Osteocyte (in vitro differentiated cells): ENCODE measurements at regions not wholly inside any gene's neighbourhood (a gene's known extent, or its start where the extent isn't known, plus 50 kb on each side); places are given as distances from the start of the nearest gene placed in this dataset.

Experiments used
- DNase-seq: peaks from one replicate; pipeline ENCODE4 v3.0.0; 2021; ENCODE audit warnings: mixed read lengths; ENCODE audit not compliant: unreplicated experiment; ENCODE audit errors: extremely low spot score
- H3K27ac Mint-ChIP-seq: one replicate; pipeline ENCODE4 v1.8.0; 2021; ENCODE audit warnings: mild to moderate bottlenecking, mixed read lengths; ENCODE audit not compliant: unreplicated experiment
- H3K27me3 Mint-ChIP-seq: one replicate; pipeline ENCODE4 v1.8.0; 2021; ENCODE audit warnings: mixed read lengths; ENCODE audit not compliant: unreplicated experiment
- H3K36me3 Mint-ChIP-seq: one replicate; pipeline ENCODE4 v1.8.0; 2021; ENCODE audit warnings: mixed read lengths; ENCODE audit not compliant: unreplicated experiment
- H3K4me1 Mint-ChIP-seq: one replicate; pipeline ENCODE4 v1.8.0; 2021; ENCODE audit warnings: mixed read lengths; ENCODE audit not compliant: unreplicated experiment
- H3K4me3 Mint-ChIP-seq: one replicate; pipeline ENCODE4 v1.8.0; 2021; ENCODE audit warnings: mild to moderate bottlenecking, moderate library complexity, mixed read lengths; ENCODE audit not compliant: unreplicated experiment
- H3K9me3 Mint-ChIP-seq: one replicate; pipeline ENCODE4 v1.8.0; 2021; ENCODE audit warnings: mixed read lengths; ENCODE audit not compliant: unreplicated experiment
- CTCF ChIP-seq: fragments of 200-600 bp; sonication (generic); IDR thresholded peaks from 2 replicates; pipeline ENCODE4 v1.5.0; 2021; ENCODE audit warnings: antibody characterized with exemption, mild to moderate bottlenecking, moderate library complexity

DNA sequence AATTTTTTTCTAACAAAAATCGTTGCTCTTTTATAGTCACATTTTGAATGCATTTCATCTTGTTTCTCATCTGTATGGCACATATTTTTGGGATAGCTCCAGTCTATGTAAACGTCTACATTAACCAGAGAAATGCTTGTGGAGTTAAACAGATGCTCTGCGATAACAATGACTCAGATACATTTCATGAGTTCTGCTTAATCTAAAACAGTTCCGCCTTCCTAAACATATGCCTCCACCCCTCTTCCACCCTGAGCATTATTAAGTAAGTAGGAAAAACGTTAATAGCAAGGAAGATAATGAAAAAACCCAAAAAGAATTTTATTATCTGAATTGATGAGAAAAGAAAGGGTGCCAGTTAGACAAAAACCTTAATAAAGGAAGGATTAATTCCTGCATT lies 396.1 kb downstream of the TUSC7 start:
- H3K9me3 Mint-ChIP-seq: peaks cover 18% of the 10 kb centered on the region
- H3K4me1 Mint-ChIP-seq: peaks cover 48% of the 10 kb centered on the region
- peak overlapping the region; percentile 71 for H3K27ac Mint-ChIP-seq
- no peaks in the 10 kb centered on the region for H3K27me3 Mint-ChIP-seq
- peaks cover 3% of the 10 kb centered on the region for H3K36me3 Mint-ChIP-seq
- no peak for DNase-seq
- H3K4me3 Mint-ChIP-seq: no peak overlapping the region
- TF ChIP-seq CTCF: no peak

- peaks cover 3% of the 10 kb centered on the region for H3K36me3 Mint-ChIP-seq
- H3K4me1 Mint-ChIP-seq: peaks cover 48% of the 10 kb centered on the region
- no peaks in the 10 kb centered on the region for H3K27me3 Mint-ChIP-seq
- no peak overlapping the region for H3K4me3 Mint-ChIP-seq
- H3K27ac Mint-ChIP-seq: peak overlapping the region; percentile 71
- DNase-seq: no peak
- TF ChIP-seq CTCF: no peak
- peaks cover 18% of the 10 kb centered on the region for H3K9me3 Mint-ChIP-seq
Measured at GRCh38 chr3:117106396-117106795, 396.8 kb downstream of the TUSC7 start.

- H3K9me3 Mint-ChIP-seq: peaks cover 16% of the 10 kb centered on the region
- H3K4me3 Mint-ChIP-seq: no peak overlapping the region
- peaks cover 52% of the 10 kb centered on the region for H3K4me1 Mint-ChIP-seq
- no peaks in the 10 kb centered on the region for H3K27me3 Mint-ChIP-seq
- no peak for DNase-seq
- no peak overlapping the region for H3K27ac Mint-ChIP-seq
- peaks cover 3% of the 10 kb centered on the region for H3K36me3 Mint-ChIP-seq
- TF ChIP-seq CTCF: no peak
Measured at GRCh38 chr3:117107946-117108345, 398.4 kb downstream of the TUSC7 start.

- no peak for TF ChIP-seq CTCF
- no peak overlapping the region for H3K27ac Mint-ChIP-seq
- no peak overlapping the region for H3K4me3 Mint-ChIP-seq
- no peak for DNase-seq
- peaks cover 48% of the 10 kb centered on the region for H3K4me1 Mint-ChIP-seq
- H3K9me3 Mint-ChIP-seq: peaks cover 5% of the 10 kb centered on the region
- H3K27me3 Mint-ChIP-seq: no peaks in the 10 kb centered on the region
- H3K36me3 Mint-ChIP-seq: no peaks in the 10 kb centered on the region
Measured at GRCh38 chr3:117109178-117109577, 399.6 kb downstream of the TUSC7 start.

DNA sequence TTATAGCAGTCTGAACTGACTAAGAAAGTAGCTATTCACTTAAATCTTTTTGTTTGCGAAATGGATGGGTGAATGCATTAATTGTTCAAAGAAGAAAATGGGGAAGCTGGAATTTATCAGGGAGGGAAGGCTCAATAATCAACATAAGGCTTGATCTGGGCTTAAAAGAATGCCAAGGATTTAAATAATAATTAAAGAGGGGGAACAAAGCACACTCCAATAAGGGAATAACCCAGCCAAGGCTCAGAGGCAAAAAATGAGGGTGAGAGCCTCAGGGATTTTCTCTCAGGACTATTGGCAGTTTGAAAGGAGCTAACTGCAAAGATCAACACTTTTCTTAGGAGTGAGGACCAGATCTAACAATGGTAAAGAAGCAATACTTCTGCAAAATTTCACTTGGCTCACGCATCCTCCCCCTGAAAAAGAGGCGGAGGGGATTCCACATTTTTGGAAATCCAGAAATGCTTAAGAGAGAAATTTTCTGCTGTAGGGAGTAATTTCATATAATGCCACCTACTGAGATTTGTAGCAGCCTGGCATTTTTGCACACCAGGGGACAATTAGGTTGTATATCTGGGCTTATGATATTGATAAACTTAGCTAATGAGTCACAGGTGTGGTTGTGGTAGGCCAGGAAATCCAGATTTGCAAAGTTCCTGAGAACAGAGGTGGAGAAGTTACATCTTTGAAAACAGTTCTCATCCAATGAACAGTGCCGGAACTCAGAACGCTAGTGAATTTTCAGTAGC lies 405.1 kb downstream of the TUSC7 start:
- H3K27ac Mint-ChIP-seq: peak overlapping the region; percentile 16
- no peaks in the 10 kb centered on the region for H3K36me3 Mint-ChIP-seq
- no peak for DNase-seq
- H3K9me3 Mint-ChIP-seq: no peaks in the 10 kb centered on the region
- TF ChIP-seq CTCF: no peak
- no peaks in the 10 kb centered on the region for H3K27me3 Mint-ChIP-seq
- no peak overlapping the region for H3K4me3 Mint-ChIP-seq
- peaks cover 47% of the 10 kb centered on the region for H3K4me1 Mint-ChIP-seq
